NCI-H526 treated with DMSO at 0.1 percent for 48 hours (cell line): ENCODE measurements at regions not wholly inside any gene's neighbourhood (a gene's known extent, or its start where the extent isn't known, plus 50 kb on each side); places are given as distances from the start of the nearest gene placed in this dataset.
"Not testable (repeated sequence)": the region's sequence is repeated elsewhere in the genome, so short reads cannot be mapped to it uniquely, and the experiment has no call there.

Source experiments
- DNase-seq: peaks from one replicate; lab custom pipeline; 2025; lab: John Stamatoyannopoulos, UW

DNA sequence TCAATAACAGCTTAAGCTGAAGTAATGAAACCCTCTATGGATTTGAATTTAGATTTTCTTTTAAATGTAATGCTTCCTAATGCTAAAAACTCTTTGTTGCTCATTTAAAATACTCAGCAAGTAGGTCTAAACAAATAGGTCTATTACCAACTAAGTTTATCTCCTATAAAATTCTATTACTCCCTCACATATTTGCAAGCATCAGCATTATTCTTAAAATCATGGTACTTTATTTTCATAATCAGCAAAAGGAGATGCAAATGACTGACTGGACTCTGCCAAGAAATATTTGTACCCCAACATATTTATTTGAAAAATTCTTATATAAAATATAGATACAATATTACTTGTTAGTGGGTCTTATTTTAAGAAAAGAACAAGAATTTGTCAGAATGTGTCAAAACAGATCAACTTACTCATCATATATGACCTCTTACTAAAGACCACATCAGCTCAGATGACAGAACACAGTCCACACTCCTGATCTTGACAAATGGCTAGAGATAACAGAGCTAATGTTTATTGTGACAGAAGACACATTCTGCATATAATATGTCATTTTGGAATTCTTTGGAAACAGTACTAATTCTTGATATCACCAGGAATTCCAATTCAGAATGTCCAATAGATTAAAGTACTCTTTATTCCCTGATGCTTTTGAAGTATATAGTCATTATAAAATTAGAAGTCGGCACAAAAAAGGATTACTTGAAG lies 704.6 kb upstream of the PCDH9 start:
- no peak for DNase-seq

DNA sequence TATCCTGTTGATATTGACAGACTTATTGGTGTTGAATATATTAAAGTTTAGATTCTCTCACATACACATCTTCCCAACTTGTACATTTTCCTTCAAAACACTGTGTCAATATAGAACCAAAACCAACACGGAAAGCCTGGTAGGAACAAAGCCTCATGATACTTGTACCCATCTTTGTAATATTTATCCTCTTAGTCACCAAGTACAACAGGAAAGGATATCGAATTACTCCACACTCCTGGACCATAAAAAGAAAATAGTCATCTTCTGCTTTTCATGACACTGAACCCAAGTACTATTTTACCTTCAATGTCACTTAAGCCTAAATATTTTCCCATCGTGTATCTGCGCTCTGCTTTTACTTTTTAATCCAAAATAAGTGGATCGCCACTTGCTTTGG lies 702.9 kb upstream of the PCDH9 start:
- no peak for DNase-seq

DNA sequence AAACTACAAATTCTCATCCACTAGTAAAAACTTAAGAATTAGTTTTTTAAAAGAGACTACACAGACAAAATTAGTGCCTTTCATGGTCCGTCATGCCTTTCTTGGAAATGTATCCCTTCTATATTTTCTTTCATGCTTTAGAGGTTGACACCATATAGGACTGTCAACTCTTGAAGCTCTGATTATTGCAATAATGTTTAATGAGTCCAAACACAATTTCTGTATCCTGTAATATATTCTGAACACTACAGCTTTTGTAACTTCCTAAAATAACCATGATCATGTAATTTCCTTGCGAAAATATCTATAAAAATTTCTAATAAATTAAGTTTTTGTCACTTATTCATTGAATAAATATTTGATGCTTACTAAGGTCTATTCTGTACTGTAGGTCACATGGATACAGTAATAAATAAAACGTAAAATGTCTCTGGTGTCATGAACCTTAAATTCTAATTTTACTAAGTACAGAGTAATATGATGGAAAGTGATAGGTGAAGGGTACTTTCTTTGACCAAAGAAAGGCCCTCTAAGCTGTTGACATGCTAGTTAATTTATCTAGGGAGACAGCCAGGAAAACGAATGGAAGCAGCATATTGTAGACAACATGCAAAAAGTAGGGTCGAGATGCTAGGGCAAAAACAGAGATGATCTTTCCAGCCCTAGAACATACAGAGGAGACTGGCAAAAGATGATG lies 687.3 kb upstream of the PCDH9 start:
- no peak for DNase-seq

DNA sequence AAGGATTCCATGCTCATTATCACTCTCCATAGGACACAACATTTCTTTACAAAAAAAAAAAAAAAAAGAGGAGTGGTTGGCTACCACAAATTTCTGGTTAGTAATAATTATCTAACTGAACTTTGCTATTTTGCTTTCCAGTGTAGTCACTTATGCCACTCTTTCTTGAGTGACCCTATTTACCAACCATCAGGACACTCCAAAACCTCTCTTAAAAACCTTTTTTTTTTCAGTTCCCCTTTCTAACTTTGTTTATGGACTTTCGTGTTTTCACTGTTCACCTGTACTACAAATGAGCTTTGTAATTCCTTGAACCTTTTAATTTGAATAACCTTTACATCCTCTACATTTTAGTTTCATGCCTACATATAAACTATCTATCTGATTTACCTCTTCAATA lies 686.5 kb upstream of the PCDH9 start:
- DNase-seq: no peak

DNA sequence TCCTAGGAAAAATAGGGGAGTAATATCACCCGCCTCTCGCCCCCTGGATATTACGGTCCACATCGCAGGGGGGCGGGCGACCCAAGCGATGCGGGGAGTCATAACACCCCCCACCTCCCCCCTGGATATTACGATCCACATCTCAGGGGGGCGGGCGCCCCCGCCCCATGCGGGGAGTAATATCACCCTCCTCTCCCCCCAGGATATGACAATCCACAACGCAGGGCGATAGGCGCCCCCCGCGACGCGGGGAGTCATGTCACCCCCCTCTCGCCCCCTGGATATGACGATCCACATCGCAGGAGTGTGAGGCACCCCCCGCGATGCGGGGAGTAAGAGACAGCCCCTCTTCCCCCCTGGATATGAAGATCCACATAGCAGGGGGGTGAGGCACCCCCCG lies 684.4 kb upstream of the PCDH9 start:
- no peak for DNase-seq

DNA sequence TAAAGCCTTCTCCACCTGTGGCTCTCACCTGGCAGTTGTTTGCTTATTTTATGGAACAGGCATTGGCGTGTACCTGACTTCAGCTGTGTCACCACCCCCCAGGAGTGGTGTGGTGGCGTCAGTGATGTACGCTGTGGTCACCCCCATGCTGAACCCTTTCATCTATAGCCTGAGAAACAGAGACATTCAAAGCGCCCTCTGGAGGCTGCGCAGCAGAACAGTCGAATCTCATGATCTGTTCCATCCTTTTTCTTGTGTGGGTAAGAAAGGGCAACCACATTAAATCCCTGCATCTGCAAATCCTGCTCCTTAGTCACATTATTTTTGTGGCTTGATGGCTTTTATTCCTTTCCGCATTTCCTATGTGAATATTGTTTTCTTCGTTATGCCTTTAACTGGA lies 672.8 kb upstream of the PCDH9 start:
- not testable (repeated sequence) for DNase-seq

DNA sequence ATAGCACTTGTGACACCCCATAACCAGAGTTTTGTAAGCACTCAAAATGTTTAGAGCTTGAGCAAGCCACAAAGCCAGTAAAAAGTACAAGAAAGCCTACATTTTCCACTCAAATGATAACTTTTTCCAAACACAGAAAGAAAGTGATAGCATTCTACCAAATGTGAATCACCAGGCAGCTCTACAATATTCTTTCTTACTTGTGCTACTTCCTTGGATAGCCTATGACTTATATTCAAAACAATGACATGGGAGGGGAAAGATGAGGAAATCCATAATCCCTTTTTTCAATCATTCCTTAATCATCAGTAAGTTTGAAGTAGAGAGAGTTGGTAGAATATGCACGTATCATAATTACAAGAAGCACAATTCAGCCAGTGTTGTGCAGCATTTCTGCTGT lies 650.8 kb upstream of the PCDH9 start:
- no peak for DNase-seq

DNA sequence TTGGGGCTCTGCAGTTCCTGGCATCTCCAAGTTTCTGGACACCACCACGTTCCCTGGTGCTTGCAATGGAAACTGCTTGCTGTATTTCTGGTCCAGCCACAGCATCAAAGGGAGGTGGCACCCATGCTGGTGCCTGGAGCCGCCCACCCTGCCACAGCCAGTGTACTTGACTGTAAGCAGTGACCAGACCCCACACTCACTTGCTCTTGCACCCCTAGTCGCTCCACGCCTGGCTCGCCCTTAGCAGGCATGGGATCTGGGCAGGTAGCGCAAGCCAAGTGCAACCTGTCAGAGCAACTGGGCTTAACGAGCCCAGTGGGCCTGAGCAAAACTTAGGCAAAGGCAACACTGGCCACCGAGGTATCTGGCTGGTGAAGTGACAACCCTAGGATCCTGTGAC lies 648.2 kb upstream of the PCDH9 start:
- no peak for DNase-seq

DNA sequence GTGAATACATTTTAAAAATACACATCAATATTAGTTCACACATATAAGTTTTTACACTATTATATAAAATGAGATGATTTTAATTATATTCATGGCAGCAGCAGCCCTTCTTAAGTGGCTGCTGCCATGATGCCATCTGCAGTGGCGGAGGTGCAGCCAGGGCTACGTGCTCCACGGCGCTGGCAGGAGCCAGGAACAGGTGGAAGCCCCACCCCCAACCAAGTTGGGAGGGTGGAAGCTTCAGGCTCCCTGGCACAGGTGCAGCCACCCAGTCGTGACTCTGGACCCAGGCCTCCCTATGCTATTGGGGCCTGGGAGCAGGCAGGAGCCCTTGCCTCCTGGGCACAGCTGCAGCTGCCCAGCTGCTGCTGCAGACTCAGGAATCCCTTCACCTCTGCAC lies 646.9 kb upstream of the PCDH9 start:
- no peak for DNase-seq

DNA sequence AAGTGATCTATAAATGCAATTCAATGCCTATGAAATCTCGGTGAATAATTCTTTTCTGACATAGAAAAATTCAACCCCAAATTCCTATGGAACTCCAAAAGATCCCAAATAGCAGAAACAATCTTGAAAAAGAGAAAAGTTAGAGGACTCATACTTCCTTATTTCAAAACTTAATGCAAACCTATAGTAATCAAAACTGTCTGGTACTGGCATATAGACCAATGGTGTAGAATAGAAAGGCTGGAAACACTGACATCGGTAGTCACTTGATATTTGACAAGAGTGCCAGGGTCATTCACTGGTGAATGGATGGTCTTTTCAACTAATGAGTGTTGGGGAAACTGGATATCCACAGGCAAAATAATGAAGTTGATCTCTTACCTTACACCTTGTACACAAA lies 637.1 kb upstream of the PCDH9 start:
- no peak for DNase-seq

DNA sequence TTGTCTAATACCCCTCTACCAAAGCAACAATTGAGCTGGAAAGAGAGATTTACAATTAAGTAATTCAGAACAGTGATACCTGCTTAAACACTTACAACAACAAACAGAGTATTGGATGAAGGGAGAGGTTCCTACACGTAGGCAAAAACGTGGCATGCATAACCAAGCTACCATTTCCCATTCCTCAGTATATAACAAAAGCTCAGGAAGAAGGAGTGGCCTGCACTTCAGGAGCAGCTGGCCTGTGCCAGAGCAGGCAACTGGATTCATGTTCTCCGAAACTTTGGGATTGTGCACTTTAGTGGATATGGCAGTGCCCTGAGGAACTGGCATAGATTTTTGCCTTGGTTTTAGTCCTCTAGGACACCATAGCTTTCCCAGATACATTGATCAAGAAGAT lies 630.2 kb upstream of the PCDH9 start:
- no peak for DNase-seq

DNA sequence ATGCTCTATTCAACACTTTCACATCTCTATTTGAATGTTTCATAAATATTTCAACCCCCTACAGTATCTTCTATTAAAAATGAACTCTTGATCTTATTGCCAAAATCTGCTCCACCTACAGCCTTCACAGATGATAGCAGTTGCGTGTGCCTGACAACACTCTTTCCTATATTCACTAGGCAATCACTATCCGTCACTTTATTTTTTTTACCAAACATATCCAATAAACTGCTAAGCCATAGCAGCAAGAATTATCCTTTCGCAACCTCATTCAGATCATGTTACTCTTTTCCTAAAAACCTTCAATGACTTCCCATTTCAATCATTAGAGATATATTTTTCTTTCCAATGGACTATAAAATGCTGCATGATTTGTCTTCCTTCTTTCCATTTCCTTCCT lies 629.8 kb upstream of the PCDH9 start:
- no peak for DNase-seq

DNA sequence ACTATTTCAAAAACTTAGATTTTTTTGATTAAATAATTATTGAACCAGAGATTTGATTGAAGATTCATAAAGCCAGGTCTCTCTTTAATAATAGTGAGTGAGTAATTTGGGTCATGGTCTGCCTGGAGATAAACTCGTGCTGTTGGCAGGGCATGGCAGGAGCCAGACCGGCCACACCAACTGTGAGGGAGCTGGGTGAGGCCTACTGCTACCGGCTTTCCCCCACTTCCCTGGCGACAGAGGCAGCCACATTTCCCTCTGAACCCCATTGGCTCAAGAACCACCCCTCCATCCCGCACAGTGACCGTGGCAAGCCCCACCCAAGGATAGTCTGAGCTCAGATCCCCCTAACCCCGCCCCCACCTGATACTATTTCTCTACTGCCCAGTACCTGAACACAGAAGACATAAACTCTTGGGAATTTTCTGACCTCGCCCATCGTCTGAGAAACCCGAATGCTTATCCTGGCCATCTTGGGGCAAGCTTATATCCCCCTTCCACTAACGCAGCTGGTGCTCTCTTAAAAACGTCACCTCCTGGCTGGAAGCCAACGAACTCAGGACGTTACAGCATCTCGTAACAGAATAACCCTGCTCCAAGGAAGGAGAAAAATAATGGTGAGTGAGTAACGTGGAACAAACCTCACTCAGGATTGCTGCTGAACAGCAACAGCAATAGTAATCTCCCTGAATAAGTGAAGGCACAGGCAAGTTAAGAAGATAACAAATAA lies 627.6 kb upstream of the PCDH9 start:
- no peak for DNase-seq

DNA sequence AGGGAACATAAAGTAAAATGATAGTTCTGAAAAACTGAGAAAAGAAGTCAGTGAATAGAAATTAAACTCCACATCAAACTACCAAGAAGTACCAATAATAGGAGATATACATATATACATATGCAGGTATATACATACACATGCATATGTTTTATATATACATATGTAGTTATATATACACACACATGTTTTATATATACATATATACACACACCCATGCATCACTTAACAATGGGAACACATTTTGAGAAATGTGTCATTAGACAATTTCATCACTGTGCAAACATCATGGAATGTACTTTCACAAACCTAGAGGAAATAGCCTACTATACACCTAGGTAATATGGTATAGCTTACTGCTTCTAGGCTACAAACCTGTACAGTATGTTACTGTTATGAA lies 626.8 kb upstream of the PCDH9 start:
- no peak for DNase-seq

DNA sequence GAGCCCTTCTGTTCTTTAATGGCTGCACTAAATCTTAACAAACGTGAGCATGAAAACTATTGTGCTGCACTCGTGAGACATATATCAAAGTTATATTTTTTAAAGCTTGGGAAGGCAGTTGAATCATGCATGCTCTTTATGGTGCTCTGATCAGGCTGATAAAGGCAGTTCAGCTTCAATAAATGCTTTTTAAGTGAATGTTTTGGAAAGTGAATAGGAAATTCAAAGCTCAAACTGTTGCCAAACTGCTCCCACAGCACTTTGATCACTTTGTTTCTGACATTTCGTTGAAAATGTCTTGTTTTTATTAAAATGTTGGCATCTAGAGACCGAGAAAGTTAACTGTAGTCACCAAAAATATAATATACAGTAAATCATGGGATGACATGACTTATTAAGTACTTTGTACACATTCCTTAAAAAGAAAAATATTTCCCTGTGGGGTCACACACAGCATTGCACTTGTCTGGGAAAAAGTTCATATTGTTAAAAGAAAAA lies 625.7 kb upstream of the PCDH9 start:
- no peak for DNase-seq

DNA sequence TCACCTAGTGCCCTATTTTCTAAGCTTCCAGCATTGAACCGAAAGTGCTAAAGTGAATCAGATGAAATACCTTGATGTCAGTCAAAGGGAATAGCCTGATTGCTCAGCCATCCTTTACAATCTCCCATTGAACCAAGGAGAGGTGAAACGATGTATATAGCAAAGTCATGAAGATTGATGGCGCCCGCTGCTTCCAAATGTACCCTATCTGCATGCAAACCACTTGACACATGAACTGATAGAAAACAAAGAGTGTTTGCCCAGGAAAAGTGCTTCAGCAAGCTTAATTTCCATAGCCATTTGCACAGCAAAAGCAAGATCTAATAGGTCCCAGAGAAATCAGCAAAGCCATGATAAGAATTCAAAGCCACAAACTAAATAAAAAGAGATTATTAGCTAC lies 624.9 kb upstream of the PCDH9 start:
- peak; percentile 11 for DNase-seq

DNA sequence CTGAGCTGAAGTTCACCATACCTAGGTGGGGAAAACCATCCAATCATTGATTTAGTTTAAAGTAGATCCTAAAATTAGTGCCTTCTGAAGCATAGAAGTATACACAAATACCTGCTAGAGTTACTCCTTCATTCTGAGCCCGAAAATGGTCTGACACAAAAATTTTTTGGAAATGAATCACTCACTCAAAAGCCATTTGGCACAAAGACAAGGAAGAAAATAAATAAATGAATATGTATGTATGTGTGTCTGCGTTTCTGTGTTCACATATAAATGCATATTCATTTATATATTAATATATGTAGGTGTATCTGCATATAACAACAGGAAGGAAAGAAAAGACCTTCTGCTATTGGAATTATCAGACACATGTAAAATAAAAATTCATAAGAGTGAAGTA lies 614.4 kb upstream of the PCDH9 start:
- DNase-seq: no peak

DNA sequence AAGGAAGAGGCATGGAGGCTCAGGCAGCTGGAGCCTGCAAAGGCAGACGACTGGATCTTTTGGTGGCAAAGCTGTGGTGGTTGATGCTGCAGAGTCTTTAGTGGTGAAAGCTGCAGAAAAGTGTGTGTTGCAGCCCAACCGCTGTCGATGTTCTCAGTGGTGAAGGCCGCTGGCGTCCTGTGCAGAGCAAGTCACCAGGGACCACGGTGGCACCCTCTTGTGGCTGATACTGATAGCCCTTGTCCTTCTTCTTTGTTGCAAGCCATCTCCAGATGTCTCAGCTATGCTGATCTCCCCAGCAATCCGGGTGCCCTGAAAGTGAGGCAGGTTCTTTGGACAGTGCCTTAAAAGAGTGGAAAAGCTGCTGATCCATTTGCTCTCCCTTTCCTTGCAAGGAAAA lies 610.9 kb upstream of the PCDH9 start:
- DNase-seq: no peak

DNA sequence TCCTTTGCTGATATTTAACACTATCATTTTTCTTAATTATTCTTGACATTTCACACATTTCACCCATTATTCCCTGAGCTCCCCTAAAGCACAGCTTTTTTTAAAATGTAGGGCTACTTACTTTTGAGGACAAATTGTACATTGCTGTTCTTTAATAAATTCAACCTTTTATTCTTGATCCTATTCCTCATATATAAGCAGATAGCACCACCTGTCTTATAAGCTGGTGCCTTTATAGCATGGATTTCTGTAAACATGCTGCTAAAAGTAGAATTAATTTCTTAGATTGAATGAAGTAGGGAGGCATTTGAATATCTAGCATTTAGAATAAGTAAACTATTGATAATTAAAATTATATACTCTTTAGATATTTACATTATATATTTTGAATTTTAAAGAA lies 603.4 kb upstream of the PCDH9 start:
- DNase-seq: no peak

DNA sequence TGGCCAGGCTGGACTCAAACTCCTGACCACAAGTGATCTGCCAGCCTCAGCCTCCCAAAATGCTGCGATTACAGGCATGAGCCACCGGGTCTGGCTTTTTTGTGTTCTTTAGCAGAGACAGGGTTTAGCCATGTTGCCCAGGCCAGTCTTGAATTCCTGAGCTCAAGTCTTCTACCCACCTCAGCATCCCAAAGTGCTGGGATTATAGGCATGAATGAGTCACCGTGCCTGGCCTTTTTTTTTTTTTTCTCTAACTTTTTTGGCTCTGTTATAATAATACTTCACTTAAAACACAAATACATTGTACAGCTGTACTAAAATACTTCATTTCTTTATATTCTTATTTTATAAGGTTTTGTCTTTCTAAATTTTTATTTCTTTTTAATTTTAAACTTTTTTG lies 599.5 kb upstream of the PCDH9 start:
- no peak for DNase-seq

DNA sequence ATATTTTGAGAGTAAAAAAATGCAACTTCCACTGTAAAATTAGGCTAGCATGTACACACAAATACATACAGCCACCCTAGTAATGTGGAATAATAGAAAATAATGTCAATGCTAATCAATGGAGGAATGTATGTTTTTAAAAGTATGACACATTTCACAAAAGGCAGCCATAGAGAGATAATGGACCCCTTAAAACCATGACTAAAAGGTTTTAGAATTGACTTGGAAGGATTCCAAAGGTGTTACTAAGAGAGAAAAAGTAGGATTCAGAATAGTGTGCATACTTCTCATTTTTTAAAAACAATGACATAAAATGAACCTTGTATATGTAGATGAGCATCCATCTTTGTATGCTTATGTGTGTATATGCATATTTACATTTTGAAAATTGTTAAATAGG lies 597.9 kb upstream of the PCDH9 start:
- no peak for DNase-seq

DNA sequence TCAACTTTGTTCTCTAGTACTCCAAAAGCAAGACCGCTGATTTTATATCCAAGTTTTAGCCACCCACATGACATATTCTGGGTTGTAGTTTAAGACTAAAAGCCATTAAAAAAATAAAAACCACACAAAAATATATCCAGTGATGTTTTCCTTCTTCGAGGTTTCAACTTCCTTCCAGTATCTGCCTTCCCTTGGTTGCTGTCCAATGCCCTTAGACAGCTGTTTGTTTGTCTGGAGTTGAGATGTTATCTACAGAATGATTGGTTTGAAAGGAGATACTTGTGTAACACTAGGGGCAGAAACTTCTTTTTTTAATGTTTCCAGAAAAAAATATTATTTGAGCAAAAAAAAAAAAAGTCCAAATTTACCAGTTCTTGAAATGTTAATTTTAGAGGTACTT lies 591.5 kb upstream of the PCDH9 start:
- no peak for DNase-seq

DNA sequence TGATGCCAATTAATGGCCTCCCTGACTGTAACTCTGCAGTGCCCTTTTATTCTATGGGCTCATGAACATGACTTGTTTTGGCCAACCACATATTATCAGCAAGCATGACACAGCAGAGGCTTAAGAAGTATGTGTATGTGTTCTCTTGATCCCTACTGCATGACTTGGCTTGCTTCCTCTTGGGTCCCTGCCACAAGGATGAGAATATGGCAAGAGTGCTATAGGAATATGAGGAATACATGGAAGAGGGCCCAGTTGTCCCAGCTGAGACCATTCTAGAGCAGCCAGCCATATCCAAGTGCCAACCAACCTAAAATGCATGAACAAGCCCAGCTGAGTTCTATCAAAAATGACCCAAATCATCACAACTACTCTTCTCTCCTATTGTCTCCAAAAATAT lies 576.7 kb upstream of the PCDH9 start:
- DNase-seq: no peak
